Spleen (tissue), 11 donors: ENCODE measurements at regions not wholly inside any gene's neighbourhood (a gene's known extent, or its start where the extent isn't known, plus 50 kb on each side); places are given as distances from the start of the nearest gene placed in this dataset.

ENCODE experiments used
- DNase-seq: peaks from one replicate; pipeline ENCODE4 v3.0.0-alpha.2; 2020
- H3K27ac ChIP-seq, 8 donors: fragments of 200-600 bp; sonication (generic) in 7 of 8; 1 replicate in 4 of 8; 2 replicates in 4 of 8; pipeline versions ENCODE4 v1.5.0 to v1.8.0; 2016 to 2021; ENCODE audit warnings: inconsistent platforms in 4 of 8, mild to moderate bottlenecking in 4 of 8, moderate library complexity in 1 of 8
- H3K27me3 ChIP-seq, 7 donors: fragments of 200-600 bp; sonication (generic) in 6 of 7; replicated peaks in 1 of 7; 1 replicate in 4 of 7; 2 replicates in 3 of 7; pipeline versions ENCODE4 v1.5.0 to v1.8.0; 2016 to 2021; ENCODE audit warnings: inconsistent platforms in 3 of 7, mild to moderate bottlenecking in 1 of 7
- H3K36me3 ChIP-seq, 6 donors: fragments of 200-600 bp; sonication (generic) in 5 of 6; 1 replicate in 4 of 6; 2 replicates in 2 of 6; pipeline versions ENCODE4 v1.5.0 to v1.8.0; 2016 to 2021; ENCODE audit warnings: inconsistent platforms in 2 of 6
- H3K4me1 ChIP-seq, 6 donors: fragments of 200-600 bp; sonication (generic) in 5 of 6; 1 replicate in 3 of 6; 2 replicates in 3 of 6; pipeline versions ENCODE4 v1.5.0 to v1.8.0; 2016 to 2021; ENCODE audit warnings: inconsistent platforms in 3 of 6
- H3K4me3 ChIP-seq, 8 donors: fragments of 200-600 bp; sonication (generic) in 7 of 8; 1 replicate in 4 of 8; 2 replicates in 4 of 8; pipeline versions ENCODE4 v1.5.0 to v1.8.0; 2016 to 2021; ENCODE audit warnings: inconsistent platforms in 4 of 8, mild to moderate bottlenecking in 4 of 8, moderate library complexity in 2 of 8
- H3K9me3 ChIP-seq, 8 donors: fragments of 200-600 bp; sonication (generic) in 7 of 8; 1 replicate in 4 of 8; 2 replicates in 4 of 8; pipeline versions ENCODE4 v1.5.0 to v1.8.0; 2016 to 2021; ENCODE audit warnings: inconsistent platforms in 4 of 8
- CTCF ChIP-seq, 11 experiments: fragments of 200-600 bp in 7 of 11; fragments of 450-650 bp in 4 of 11; sonication (generic) in 4 of 11; IDR thresholded peaks in 8 of 11; conservative IDR thresholded peaks in 3 of 11; 1 replicate in 7 of 11; 2 replicates in 4 of 11; pipeline versions ENCODE4 v1.4.0 to v1.8.0; 2016 to 2021; ENCODE audit warnings: antibody characterized with exemption in 11 of 11, inconsistent platforms in 4 of 11, mild to moderate bottlenecking in 1 of 11
- POLR2A ChIP-seq, 3 donors: fragments of 450-650 bp; IDR thresholded peaks; one replicate each; pipeline ENCODE4 v1.5.1; 2017; ENCODE audit warnings: antibody characterized with exemption in 3 of 3, mild to moderate bottlenecking in 1 of 3
- POLR2AphosphoS5 ChIP-seq, 3 donors: sonication (generic); formaldehyde crosslinking; IDR thresholded peaks; one replicate each; pipeline ENCODE4 v1.5.1; 2017; ENCODE audit warnings: antibody characterized with exemption in 3 of 3
- WGBS, 5 donors: extraction: QIAGEN DNeasy Blood & Tissue Kit in 3 of 5; methylation state at CpG; one replicate each; pipeline versions ENCODE4 v1.1.5 to v1.1.7; 2013 to 2018; 5-methylcytosine and 5-hydroxymethylcytosine counted together
- intact Hi-C: fragments of 100-400 bp; cut with DNase I; formaldehyde crosslinking; loops from one replicate; pipeline ENCODE4 v1.15.0; 2023; ENCODE audit warnings: low total_unique reads
- donor health status: healthy with polysubstance abuse.
- donor health status: DM: no; HTN: no; CAD: no; lungs with moderate emphysema.
- donor health status: DM: no; HTN: no; CAD: no.
- donor health status: Bipolar disorder and iron deficiency.
- donor health status: healthy.
- donor health status: DM: no; HTN: no; CAD: no.
- donor health status: DM: yes; HTN: yes; CAD: no.

GRCh38 chr2:129913695-129914495, 65.6 kb upstream of the RAB6C start:
- Histone ChIP-seq H3K9me3 (peaks cover 4 to 26% (median 20%) of the 10 kb centered on the region in 8 donors), H3K4me3 (no peak overlapping the region), H3K27me3 (peaks cover 0 to 18% (median 0%) of the 10 kb centered on the region in 7 donors), H3K27ac (no peak overlapping the region), H3K4me1 (no peaks in the 10 kb centered on the region), H3K36me3 (no peaks in the 10 kb centered on the region)
- intact Hi-C loops = no loop called here
- TF ChIP-seq POLR2A (IDR thresholded peaks at IDR 0.05) (no peak), CTCF (IDR thresholded peaks at IDR 0.05 in 8 of 11, conservative IDR thresholded peaks at IDR 0.05 in 3 of 11) (no peak)
- no peak for DNase-seq
- 72 to 86% (median 74%) methylated on average over 9 to 11 of the region's 11 CpGs for WGBS, 5 donors

- no peak overlapping the region for H3K4me3 ChIP-seq
- no peak overlapping the region for H3K27ac ChIP-seq
- intact Hi-C loops = no loop called here
- DNase-seq = no peak
- no peaks in the 10 kb centered on the region for H3K36me3 ChIP-seq
- 82 to 90% (median 89%) methylated on average over 10 to 11 of the region's 11 CpGs for WGBS, 5 donors
- H3K27me3 ChIP-seq = peaks cover 0 to 16% (median 0%) of the 10 kb centered on the region in 7 donors
- TF ChIP-seq CTCF (IDR thresholded peaks at IDR 0.05 in 8 of 11, conservative IDR thresholded peaks at IDR 0.05 in 3 of 11) (no peak), POLR2AphosphoS5 (IDR thresholded peaks at IDR 0.05) (no peak), POLR2A (IDR thresholded peaks at IDR 0.05) (no peak)
- H3K9me3 ChIP-seq = peaks cover 4 to 34% (median 29%) of the 10 kb centered on the region in 8 donors
- no peaks in the 10 kb centered on the region for H3K4me1 ChIP-seq
These were observed 64.7 kb upstream of the RAB6C start for GRCh38 chr2:129914538-129915302.

- Histone ChIP-seq H3K27me3 (peaks cover 0 to 17% (median 0%) of the 10 kb centered on the region in 7 donors), H3K36me3 (no peaks in the 10 kb centered on the region), H3K4me3 (no peak overlapping the region), H3K4me1 (no peaks in the 10 kb centered on the region), H3K9me3 (peaks cover 4 to 41% (median 35%) of the 10 kb centered on the region in 8 donors), H3K27ac (no peak overlapping the region)
- WGBS, 5 donors = 75 to 82% (median 77%) methylated on average over 3 of the region's 3 CpGs
- DNase-seq = no peak
- intact Hi-C loops = no loop called here
- TF ChIP-seq POLR2AphosphoS5 (IDR thresholded peaks at IDR 0.05) = no peak
- TF ChIP-seq CTCF (IDR thresholded peaks at IDR 0.05 in 8 of 11, conservative IDR thresholded peaks at IDR 0.05 in 3 of 11) = no peak
- TF ChIP-seq POLR2A (IDR thresholded peaks at IDR 0.05) = no peak
These were observed 64.1 kb upstream of the RAB6C start for GRCh38 chr2:129915303-129915840.

- Histone ChIP-seq H3K9me3 (peaks cover 4 to 46% (median 40%) of the 10 kb centered on the region in 8 donors), H3K36me3 (no peaks in the 10 kb centered on the region), H3K4me1 (peaks cover 0 to 10% (median 4%) of the 10 kb centered on the region in 6 donors), H3K27ac (no peak overlapping the region), H3K27me3 (peaks cover 0 to 29% (median 12%) of the 10 kb centered on the region in 7 donors), H3K4me3 (no peak overlapping the region)
- intact Hi-C loops = no loop called here
- no peak for DNase-seq
- TF ChIP-seq POLR2A (IDR thresholded peaks at IDR 0.05) = no peak
- TF ChIP-seq CTCF (IDR thresholded peaks at IDR 0.05 in 8 of 11, conservative IDR thresholded peaks at IDR 0.05 in 3 of 11) = no peak
- TF ChIP-seq POLR2AphosphoS5 (IDR thresholded peaks at IDR 0.05) = no peak
- 88 to 97% (median 94%) methylated on average over 1 of the region's 1 CpG for WGBS, 5 donors
These were observed 60.9 kb upstream of the RAB6C start for GRCh38 chr2:129918604-129919003.
